Stimulated activated naive B cell treated with anti-CD40 and anti-IgM and Interleukin-4, amounts not matched to agents 10 μg/mL and 1 μg/mL and 100 μg/mL, for 72 hours (primary cell): ENCODE measurements at regions not wholly inside any gene's neighbourhood (a gene's known extent, or its start where the extent isn't known, plus 50 kb on each side); places are given as distances from the start of the nearest gene placed in this dataset.

Source experiments
- ATAC-seq, 2 donors: fragments of 150-1000 bp; cut with Tn5 transposase; replicated peaks; 2 replicates each; pipeline ENCODE4 v1.10.0; 2021; ENCODE audit warnings: moderate library complexity in 1 of 2
- DNase-seq: peaks from one replicate; pipeline ENCODE4 v3.0.0; 2021
- H3K27ac Mint-ChIP-seq: one replicate; pipeline ENCODE4 v1.8.0; 2022; ENCODE audit warnings: mild to moderate bottlenecking, mixed read lengths
- H3K27me3 Mint-ChIP-seq, 2 donors: one replicate each; pipeline ENCODE4 v1.8.0; 2022; ENCODE audit warnings: mixed read lengths in 2 of 2
- H3K36me3 Mint-ChIP-seq, 2 donors: one replicate each; pipeline ENCODE4 v1.8.0; 2022; ENCODE audit warnings: mixed read lengths in 2 of 2, mild to moderate bottlenecking in 1 of 2
- H3K4me1 Mint-ChIP-seq, 2 donors: one replicate each; pipeline ENCODE4 v1.8.0; 2022; ENCODE audit warnings: mixed read lengths in 2 of 2, mild to moderate bottlenecking in 1 of 2
- H3K4me3 Mint-ChIP-seq, 2 donors: one replicate each; pipeline ENCODE4 v1.8.0; 2022; ENCODE audit warnings: mild to moderate bottlenecking in 2 of 2, mixed read lengths in 2 of 2, moderate library complexity in 1 of 2
- H3K9me3 Mint-ChIP-seq, 2 donors: one replicate each; pipeline ENCODE4 v1.8.0; 2022; ENCODE audit warnings: mixed read lengths in 2 of 2, mild to moderate bottlenecking in 1 of 2

- Mint-ChIP-seq H3K27ac (no peak overlapping the region), H3K4me1 (no peaks in the 10 kb centered on the region), H3K27me3 (peaks cover 14 to 26% of the 10 kb centered on the region in 2 donors), H3K9me3 (peaks cover 4 to 7% of the 10 kb centered on the region in 2 donors), H3K4me3 (no peak overlapping the region), H3K36me3 (no peaks in the 10 kb centered on the region)
- no peak for DNase-seq
- ATAC-seq = no peak
Measured at GRCh38 chr12:115774148-115774895, 503.2 kb downstream of the MED13L start.

- Mint-ChIP-seq H3K36me3 (no peaks in the 10 kb centered on the region), H3K4me3 (no peak overlapping the region), H3K27ac (no peak overlapping the region), H3K9me3 (peaks cover 4 to 7% of the 10 kb centered on the region in 2 donors), H3K4me1 (no peaks in the 10 kb centered on the region), H3K27me3 (peaks cover 14 to 24% of the 10 kb centered on the region in 2 donors)
- no peak for DNase-seq
- ATAC-seq = no peak
Measured at GRCh38 chr12:115771601-115772000, 505.9 kb downstream of the MED13L start.

- peaks cover 4 to 6% of the 10 kb centered on the region in 2 donors for H3K9me3 Mint-ChIP-seq
- H3K4me1 Mint-ChIP-seq = no peaks in the 10 kb centered on the region
- H3K27ac Mint-ChIP-seq = no peak overlapping the region
- ATAC-seq (peak in 1 of 2 donors; percentile 16), DNase-seq (no peak)
- peaks cover 20% of the 10 kb centered on the region in 2 donors for H3K27me3 Mint-ChIP-seq
- H3K4me3 Mint-ChIP-seq = no peak overlapping the region
- no peaks in the 10 kb centered on the region for H3K36me3 Mint-ChIP-seq
Measured at GRCh38 chr12:115771065-115771464, 506.4 kb downstream of the MED13L start.

GRCh38 chr12:115770643-115771042, 506.9 kb downstream of the MED13L start:
- Mint-ChIP-seq H3K4me3 (no peak overlapping the region), H3K36me3 (no peaks in the 10 kb centered on the region), H3K4me1 (no peaks in the 10 kb centered on the region), H3K9me3 (peaks cover 4 to 6% of the 10 kb centered on the region in 2 donors), H3K27ac (no peak overlapping the region), H3K27me3 (peaks cover 20% of the 10 kb centered on the region in 2 donors)
- ATAC-seq (no peak), DNase-seq (no peak)

- ATAC-seq = no peak
- no peak overlapping the region for H3K27ac Mint-ChIP-seq
- no peaks in the 10 kb centered on the region for H3K4me1 Mint-ChIP-seq
- no peak overlapping the region for H3K4me3 Mint-ChIP-seq
- DNase-seq = no peak
- peaks cover 17 to 21% of the 10 kb centered on the region in 2 donors for H3K27me3 Mint-ChIP-seq
- H3K9me3 Mint-ChIP-seq = peaks cover 2% of the 10 kb centered on the region in 2 donors
- H3K36me3 Mint-ChIP-seq = no peaks in the 10 kb centered on the region
Measured at GRCh38 chr12:115767916-115768315, 509.6 kb downstream of the MED13L start.

GRCh38 chr12:115763982-115764621, 513.4 kb downstream of the MED13L start:
- no peaks in the 10 kb centered on the region for H3K36me3 Mint-ChIP-seq
- ATAC-seq = no peak
- H3K4me1 Mint-ChIP-seq = no peaks in the 10 kb centered on the region
- no peak overlapping the region for H3K4me3 Mint-ChIP-seq
- H3K27me3 Mint-ChIP-seq = peaks cover 0 to 14% of the 10 kb centered on the region in 2 donors
- peaks cover 0 to 2% of the 10 kb centered on the region in 2 donors for H3K9me3 Mint-ChIP-seq
- DNase-seq = no peak
- no peak overlapping the region for H3K27ac Mint-ChIP-seq

- Mint-ChIP-seq H3K4me1 (no peaks in the 10 kb centered on the region), H3K36me3 (no peaks in the 10 kb centered on the region), H3K9me3 (peaks cover 0 to 2% of the 10 kb centered on the region in 2 donors), H3K4me3 (no peak overlapping the region), H3K27ac (no peak overlapping the region), H3K27me3 (peaks cover 0 to 14% of the 10 kb centered on the region in 2 donors)
- ATAC-seq (no peak), DNase-seq (no peak)
Measured at GRCh38 chr12:115763376-115763775, 514.1 kb downstream of the MED13L start.

- ATAC-seq (no peak), DNase-seq (no peak)
- H3K4me1 Mint-ChIP-seq = no peaks in the 10 kb centered on the region
Measured at GRCh38 chr12:115762936-115763335, 514.6 kb downstream of the MED13L start.

GRCh38 chr12:115761784-115762183, 515.7 kb downstream of the MED13L start:
- Mint-ChIP-seq H3K27ac (no peak overlapping the region), H3K4me3 (no peak overlapping the region), H3K4me1 (no peaks in the 10 kb centered on the region), H3K27me3 (peaks cover 0 to 19% of the 10 kb centered on the region in 2 donors), H3K9me3 (peaks cover 0 to 2% of the 10 kb centered on the region in 2 donors), H3K36me3 (no peaks in the 10 kb centered on the region)
- DNase-seq (no peak), ATAC-seq (no peak)

More at GRCh38 chr12:115762936-115763335, 514.6 kb downstream of the MED13L start:
- Mint-ChIP-seq H3K9me3 (peaks cover 0 to 2% of the 10 kb centered on the region in 2 donors), H3K27ac (no peak overlapping the region), H3K4me3 (no peak overlapping the region), H3K27me3 (peaks cover 0 to 15% of the 10 kb centered on the region in 2 donors), H3K36me3 (no peaks in the 10 kb centered on the region)

GRCh38 chr12:115760231-115760630, 517.3 kb downstream of the MED13L start:
- H3K9me3 Mint-ChIP-seq = peaks cover 0 to 2% of the 10 kb centered on the region in 2 donors
- H3K36me3 Mint-ChIP-seq = no peaks in the 10 kb centered on the region
- peaks cover 4 to 16% of the 10 kb centered on the region in 2 donors for H3K27me3 Mint-ChIP-seq
- ATAC-seq = no peak
- no peaks in the 10 kb centered on the region for H3K4me1 Mint-ChIP-seq
- DNase-seq = no peak
- H3K27ac Mint-ChIP-seq = no peak overlapping the region
- H3K4me3 Mint-ChIP-seq = no peak overlapping the region

- H3K9me3 Mint-ChIP-seq = no peaks in the 10 kb centered on the region
- no peak overlapping the region for H3K4me3 Mint-ChIP-seq
- ATAC-seq (no peak), DNase-seq (no peak)
- H3K4me1 Mint-ChIP-seq = no peaks in the 10 kb centered on the region
- no peak overlapping the region for H3K27ac Mint-ChIP-seq
- no peaks in the 10 kb centered on the region for H3K36me3 Mint-ChIP-seq
- peaks cover 7 to 18% of the 10 kb centered on the region in 2 donors for H3K27me3 Mint-ChIP-seq
Measured at GRCh38 chr12:115758877-115759620, 518.4 kb downstream of the MED13L start.

- Mint-ChIP-seq H3K4me1 (no peaks in the 10 kb centered on the region), H3K9me3 (no peaks in the 10 kb centered on the region)
- ATAC-seq = no peak
Measured at GRCh38 chr12:115758183-115758582, 519.3 kb downstream of the MED13L start.

GRCh38 chr12:115756804-115757203, 520.7 kb downstream of the MED13L start:
- H3K9me3 Mint-ChIP-seq = no peaks in the 10 kb centered on the region
- no peaks in the 10 kb centered on the region for H3K4me1 Mint-ChIP-seq
- DNase-seq (no peak), ATAC-seq (no peak)
- H3K4me3 Mint-ChIP-seq = no peak overlapping the region
- H3K27ac Mint-ChIP-seq = no peak overlapping the region
- peaks cover 18 to 24% of the 10 kb centered on the region in 2 donors for H3K27me3 Mint-ChIP-seq
- no peaks in the 10 kb centered on the region for H3K36me3 Mint-ChIP-seq

More at GRCh38 chr12:115758183-115758582, 519.3 kb downstream of the MED13L start:
- no peaks in the 10 kb centered on the region for H3K36me3 Mint-ChIP-seq
- no peak overlapping the region for H3K4me3 Mint-ChIP-seq
- no peak for DNase-seq
- no peak overlapping the region for H3K27ac Mint-ChIP-seq
- peaks cover 8 to 19% of the 10 kb centered on the region in 2 donors for H3K27me3 Mint-ChIP-seq

- DNase-seq (no peak), ATAC-seq (no peak)
- Mint-ChIP-seq H3K4me3 (no peak overlapping the region), H3K9me3 (no peaks in the 10 kb centered on the region), H3K27me3 (peaks cover 18 to 24% of the 10 kb centered on the region in 2 donors), H3K4me1 (no peaks in the 10 kb centered on the region), H3K27ac (no peak overlapping the region), H3K36me3 (no peaks in the 10 kb centered on the region)
Measured at GRCh38 chr12:115756271-115756670, 521.2 kb downstream of the MED13L start.
